HEK293T (cell line): ENCODE measurements at regions not wholly inside any gene's neighbourhood (a gene's known extent, or its start where the extent isn't known, plus 50 kb on each side); places are given as distances from the start of the nearest gene placed in this dataset.
"Not testable (repeated sequence)": the region's sequence is repeated elsewhere in the genome, so short reads cannot be mapped to it uniquely, and the experiment has no call there.

Source experiments
- CTCF ChIA-PET: fragments of 350-600 bp; formaldehyde crosslinking; extraction: SDS; loops from one replicate; lab custom pipeline; 2021; ENCODE audit warnings: antibody characterized with exemption, inconsistent platforms; lab: Yijun Ruan, JAX
- POLR2A ChIA-PET: fragments of 350-600 bp; formaldehyde crosslinking; extraction: SDS; loops from one replicate; lab custom pipeline; 2020; ENCODE audit warnings: antibody characterized with exemption, inconsistent platforms; lab: Yijun Ruan, JAX
- DNase-seq: peaks from one replicate; pipeline ENCODE4 v3.0.0; 2012; ENCODE audit warnings: mixed read lengths; ENCODE audit errors: extremely low spot score
- ARNT ChIP-seq: fragments of 450-650 bp; IDR thresholded peaks from 2 replicates; pipeline ENCODE4 v1.6.1; 2017; ENCODE audit warnings: mild to moderate bottlenecking
- BHLHE40 ChIP-seq: fragments of 450-650 bp; IDR thresholded peaks from 2 replicates; pipeline ENCODE4 v1.6.1; 2016; ENCODE audit warnings: mild to moderate bottlenecking, moderate library complexity, borderline replicate concordance
- CTBP1 ChIP-seq: fragments of 450-650 bp; IDR thresholded peaks from 2 replicates; pipeline ENCODE4 v1.6.1; 2016; ENCODE audit warnings: borderline replicate concordance
- ELF4 ChIP-seq: fragments of 450-650 bp; IDR thresholded peaks from 2 replicates; pipeline ENCODE4 v1.6.1; 2017; ENCODE audit warnings: antibody characterized with exemption
- FOXA1 ChIP-seq: fragments of 450-650 bp; IDR thresholded peaks from 2 replicates; pipeline ENCODE4 v1.6.1; 2016; ENCODE audit warnings: mild to moderate bottlenecking
- FOXK2 ChIP-seq: fragments of 450-650 bp; IDR thresholded peaks from 2 replicates; pipeline ENCODE4 v1.6.1; 2016; ENCODE audit warnings: mild to moderate bottlenecking
- FOXM1 ChIP-seq: fragments of 450-650 bp; IDR thresholded peaks from 2 replicates; pipeline ENCODE4 v1.6.1; 2017; ENCODE audit warnings: mild to moderate bottlenecking, borderline replicate concordance
- HDGF ChIP-seq: fragments of 450-650 bp; IDR thresholded peaks from 2 replicates; pipeline ENCODE4 v1.6.1; 2017; ENCODE audit warnings: antibody characterized with exemption, borderline replicate concordance
- L3MBTL2 ChIP-seq: fragments of 450-650 bp; conservative IDR thresholded peaks from 2 replicates; pipeline ENCODE4 v1.6.1; 2016; ENCODE audit warnings: mild to moderate bottlenecking
- LEF1 ChIP-seq: fragments of 450-650 bp; IDR thresholded peaks from 2 replicates; pipeline ENCODE4 v1.6.1; 2017; ENCODE audit warnings: mild to moderate bottlenecking, borderline replicate concordance
- NFRKB ChIP-seq: fragments of 450-650 bp; IDR thresholded peaks from 2 replicates; pipeline ENCODE4 v1.6.1; 2016; ENCODE audit warnings: mild to moderate bottlenecking, moderate library complexity
- PKNOX1 ChIP-seq: fragments of 450-650 bp; IDR thresholded peaks from 2 replicates; pipeline ENCODE4 v1.6.1; 2016
- SP1 ChIP-seq: fragments of 450-650 bp; IDR thresholded peaks from 2 replicates; pipeline ENCODE4 v1.6.1; 2017
- SUZ12 ChIP-seq: fragments of 450-650 bp; IDR thresholded peaks from 2 replicates; pipeline ENCODE4 v1.6.1; 2016; ENCODE audit warnings: mild to moderate bottlenecking
- TARDBP ChIP-seq: fragments of 450-650 bp; IDR thresholded peaks from 2 replicates; pipeline ENCODE4 v1.6.1; 2016
- ZNF384 ChIP-seq: fragments of 450-650 bp; IDR thresholded peaks from 2 replicates; pipeline ENCODE4 v1.6.1; 2016

- POLR2A ChIA-PET, result no interaction called here
- no peak for DNase-seq
- CTCF ChIA-PET, result no interaction called here
- TF ChIP-seq L3MBTL2 (no peak), TARDBP (no peak)
These were observed 165.8 kb upstream of the EDNRB start for GRCh38 chr13:78084401-78084800.

- DNase-seq, result no peak
- CTCF ChIA-PET, result interaction anchor here (0.6 to 0.8 kb wide), 2 partner anchors 43 to 243 kb away, joined by 3 to 4 read pairs; no protein-coding TSS in a partner anchor
- POLR2A ChIA-PET, result interaction anchor here (0.6 kb wide), 1 partner anchor 295 kb away, joined by 3 read pairs; no protein-coding TSS in a partner anchor
- TF ChIP-seq ELF4 (no peak), NFRKB (no peak), FOXM1 (no peak), ARNT (no peak), HDGF (no peak), FOXK2 (no peak), ZNF384 (no peak), FOXA1 (no peak), PKNOX1 (no peak)
These were observed 159.5 kb upstream of the EDNRB start for GRCh38 chr13:78078168-78078567.

- POLR2A ChIA-PET, result no interaction called here
- CTCF ChIA-PET, result interaction anchor here (1.0 kb wide), 1 partner anchor 54 kb away, joined by 4 read pairs; no protein-coding TSS in a partner anchor
- no peak for TF ChIP-seq ZNF384
- no peak for TF ChIP-seq PKNOX1
- TF ChIP-seq L3MBTL2, result no peak
- TF ChIP-seq SP1, result no peak
- TF ChIP-seq ELF4, result no peak
- no peak for TF ChIP-seq CTBP1
- TF ChIP-seq FOXA1, result no peak
- no peak for TF ChIP-seq LEF1
- TF ChIP-seq SUZ12, result no peak
- no peak for TF ChIP-seq FOXK2
- no peak for TF ChIP-seq HDGF
- no peak for TF ChIP-seq FOXM1
- TF ChIP-seq ARNT, result no peak
- DNase-seq, result peak; percentile 42
These were observed 148.7 kb upstream of the EDNRB start for GRCh38 chr13:78067290-78067689.

GRCh38 chr13:78065141-78065540 lies 146.5 kb upstream of the EDNRB start:
- DNase-seq, result no peak
- CTCF ChIA-PET, result no interaction called here

GRCh38 chr13:78061806-78062205 lies 143.2 kb upstream of the EDNRB start:
- no peak for DNase-seq
- TF ChIP-seq TARDBP (no peak), NFRKB (no peak), LEF1 (no peak), BHLHE40 (no peak)
- ChIA-PET CTCF (no interaction called here), POLR2A (no interaction called here)

More at GRCh38 chr13:78065141-78065540, 146.5 kb upstream of the EDNRB start:
- POLR2A ChIA-PET, result no interaction called here
- TF ChIP-seq ZNF384, result no peak

- POLR2A ChIA-PET, result no interaction called here
- CTCF ChIA-PET, result no interaction called here
- no peak for TF ChIP-seq BHLHE40
- TF ChIP-seq TARDBP, result no peak
- DNase-seq, result no peak
These were observed 142.3 kb upstream of the EDNRB start for GRCh38 chr13:78060966-78061365.

- DNase-seq, POLR2A ChIA-PET, CTCF ChIA-PET: not testable (repeated sequence)
These were observed 138.2 kb upstream of the EDNRB start for GRCh38 chr13:78056865-78057264.

GRCh38 chr13:78054157-78054556 lies 135.5 kb upstream of the EDNRB start:
- no peak for TF ChIP-seq SP1

GRCh38 chr13:78047151-78047550 lies 128.5 kb upstream of the EDNRB start:
- ChIA-PET CTCF (no interaction called here), POLR2A (no interaction called here)
- DNase-seq, result no peak
- TF ChIP-seq PKNOX1 (no peak), SP1 (no peak), FOXK2 (no peak), SUZ12 (no peak), ELF4 (no peak), NFRKB (no peak), LEF1 (no peak), TARDBP (no peak)

More at GRCh38 chr13:78054157-78054556, 135.5 kb upstream of the EDNRB start:
- no peak for DNase-seq
- ChIA-PET POLR2A (no interaction called here), CTCF (no interaction called here)
